ENCODE measurements at regions not wholly inside any gene's neighbourhood (a gene's known extent, or its start where the extent isn't known, plus 50 kb on each side); places are given as distances from the start of the nearest gene placed in this dataset.
"Not testable (repeated sequence)": the region's sequence is repeated elsewhere in the genome, so short reads cannot be mapped to it uniquely, and the experiment has no call there.

DNA sequence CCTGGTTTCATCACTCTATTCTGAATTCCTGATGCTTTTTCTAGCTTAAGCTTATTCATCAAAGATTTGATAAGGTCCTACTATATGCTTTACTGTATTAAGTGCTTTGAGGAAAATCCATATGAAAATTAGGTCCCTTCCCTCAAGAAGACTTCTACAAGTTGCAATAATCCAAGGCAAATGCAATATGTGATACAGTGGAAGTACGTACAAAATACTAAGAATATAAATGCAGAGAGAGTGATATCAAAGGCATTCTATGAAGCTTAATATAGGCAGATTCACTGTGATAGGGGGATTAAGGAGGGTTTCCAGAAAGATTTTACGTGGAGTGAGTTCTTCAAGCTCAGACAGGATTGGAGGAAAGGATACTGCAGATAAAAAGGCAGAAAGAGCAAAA, 142.1 kb downstream of the C6orf118 start:
- no peak for DNase-seq

GRCh38 chr6:165163519-165163918, 145.9 kb downstream of the C6orf118 start:
- no peak for DNase-seq

GRCh38 chr6:165159460-165159859, 149.9 kb downstream of the C6orf118 start:
- no peak for DNase-seq

- DNase-seq: no peak
These were observed 162.9 kb downstream of the C6orf118 start for GRCh38 chr6:165146456-165146855.

DNA sequence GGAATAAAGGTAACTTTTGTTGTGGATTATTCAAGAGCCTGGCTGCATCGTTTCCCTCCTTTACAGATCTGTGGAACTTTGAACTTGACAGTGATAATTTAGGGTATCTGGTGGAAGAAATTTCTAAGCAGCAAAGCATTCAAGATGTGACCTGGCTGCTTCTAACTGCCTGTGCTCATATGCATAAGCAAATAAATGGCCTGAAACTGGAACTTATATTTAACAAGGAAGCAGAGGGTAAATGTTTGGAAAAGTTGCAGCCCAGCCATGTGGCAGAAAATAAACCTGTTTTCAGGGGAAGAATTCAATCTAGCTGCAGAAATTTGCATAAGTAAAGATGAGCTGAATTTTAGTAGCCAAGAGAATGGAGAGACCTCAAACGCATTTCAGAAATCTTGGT, 173.5 kb downstream of the C6orf118 start:
- DNase-seq: no peak

DNA sequence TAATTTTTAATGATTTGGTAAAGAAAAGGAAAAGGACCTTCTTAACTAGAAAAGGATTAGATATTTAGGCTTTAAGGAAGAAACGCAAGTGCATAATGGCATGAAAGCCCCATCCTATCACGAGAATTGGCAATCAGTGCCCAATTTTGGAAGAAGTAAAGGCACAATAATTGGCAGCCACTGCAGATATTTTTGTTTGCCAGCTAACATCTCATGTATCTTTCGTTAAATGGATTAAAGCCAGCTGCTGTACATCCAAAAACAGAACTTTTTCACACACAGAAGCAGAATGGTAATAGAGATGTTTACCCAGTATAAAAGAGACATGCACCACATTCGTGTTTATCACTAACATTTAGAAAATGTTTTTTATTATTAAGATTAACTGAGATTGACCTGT, 180.3 kb downstream of the C6orf118 start:
- no peak for DNase-seq

DNA sequence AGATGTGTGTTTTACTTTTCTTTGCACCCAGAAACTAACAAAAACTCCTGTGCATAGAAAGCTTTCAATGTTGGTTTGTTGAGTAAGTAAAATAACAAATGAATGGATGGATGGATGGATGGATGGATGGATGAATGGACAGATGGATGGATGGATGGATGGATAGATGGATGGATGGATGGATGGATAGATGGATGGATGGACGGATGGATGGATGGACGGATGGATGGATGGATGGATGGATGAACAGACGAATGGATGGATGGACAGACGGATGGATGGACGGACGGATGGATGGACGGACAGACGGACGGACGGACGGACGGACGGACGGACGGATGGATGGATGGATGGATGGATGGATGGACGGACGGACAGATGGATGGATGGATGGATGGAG, 181.7 kb downstream of the C6orf118 start:
- not testable (repeated sequence) for DNase-seq

- DNase-seq: not testable (repeated sequence)
These were observed 184.7 kb downstream of the C6orf118 start for GRCh38 chr6:165124681-165125080.

DNA sequence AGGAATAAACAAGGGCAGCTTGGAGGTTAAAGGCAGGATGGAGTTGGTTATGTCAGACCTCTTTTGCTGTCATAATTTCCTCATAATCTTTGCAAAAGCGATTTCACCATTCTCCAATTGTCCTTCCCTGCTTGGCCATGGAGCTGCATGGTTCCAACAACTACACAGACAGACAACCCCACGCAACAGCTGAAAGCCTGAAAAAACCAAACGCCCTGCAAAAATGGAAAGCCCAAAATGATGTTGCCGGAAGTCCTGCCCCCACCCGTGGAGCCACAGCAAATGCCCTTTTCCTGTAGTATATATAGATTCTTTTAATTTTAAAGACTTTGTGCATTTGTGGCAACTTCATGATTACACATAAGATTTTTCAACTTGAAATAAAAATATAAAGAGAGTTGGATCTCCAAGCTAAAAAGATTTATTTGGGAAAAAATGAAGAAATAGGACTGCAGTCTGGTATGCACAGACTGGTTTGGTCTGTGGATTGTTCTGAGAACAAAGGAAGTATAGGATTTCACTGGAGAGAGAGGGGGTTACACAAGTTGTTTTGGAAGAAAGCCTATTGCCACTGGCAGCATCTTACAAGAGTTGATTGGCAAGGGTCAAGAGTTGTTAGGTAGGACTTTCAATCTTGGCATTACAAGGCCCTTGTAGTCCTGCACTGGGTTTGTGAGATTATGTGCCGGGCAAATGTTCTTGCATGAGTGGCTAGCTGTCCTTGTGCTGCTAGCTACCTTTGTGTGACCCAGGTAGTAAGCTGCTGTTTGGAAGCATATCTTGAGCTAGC, 190.0 kb downstream of the C6orf118 start:
- no peak for DNase-seq

GRCh38 chr6:165118736-165119135, 190.7 kb downstream of the C6orf118 start:
- DNase-seq: no peak

- no peak for DNase-seq
These were observed 191.6 kb downstream of the C6orf118 start for GRCh38 chr6:165117806-165118205.

- DNase-seq: no peak
These were observed 192.3 kb downstream of the C6orf118 start for GRCh38 chr6:165117121-165117520.

- no peak for DNase-seq
These were observed 198.5 kb downstream of the C6orf118 start for GRCh38 chr6:165110860-165111259.

GRCh38 chr6:165109011-165109410, 200.4 kb downstream of the C6orf118 start:
- DNase-seq: no peak

- no peak for DNase-seq
These were observed 203.1 kb downstream of the C6orf118 start for GRCh38 chr6:165106261-165106660.

DNA sequence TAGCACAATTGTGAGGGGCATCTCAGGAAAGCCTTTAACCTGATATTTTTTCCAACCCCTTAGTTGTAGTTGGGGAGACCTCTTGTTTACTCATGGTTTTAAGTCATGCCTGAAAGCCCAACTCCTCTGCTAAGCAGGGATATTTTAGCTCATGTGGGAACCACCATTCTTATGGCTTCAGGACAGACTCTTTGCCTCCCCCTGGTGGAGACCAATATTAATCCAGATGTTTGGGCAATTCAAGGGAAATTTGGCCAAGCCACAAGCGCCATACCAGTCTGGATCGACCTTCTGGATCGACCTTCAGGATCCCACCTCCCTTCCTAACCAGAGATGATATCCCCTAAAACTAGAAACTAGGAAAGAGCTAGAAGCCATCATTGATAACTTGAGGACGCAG, 211.2 kb downstream of the C6orf118 start:
- no peak for DNase-seq

DNA sequence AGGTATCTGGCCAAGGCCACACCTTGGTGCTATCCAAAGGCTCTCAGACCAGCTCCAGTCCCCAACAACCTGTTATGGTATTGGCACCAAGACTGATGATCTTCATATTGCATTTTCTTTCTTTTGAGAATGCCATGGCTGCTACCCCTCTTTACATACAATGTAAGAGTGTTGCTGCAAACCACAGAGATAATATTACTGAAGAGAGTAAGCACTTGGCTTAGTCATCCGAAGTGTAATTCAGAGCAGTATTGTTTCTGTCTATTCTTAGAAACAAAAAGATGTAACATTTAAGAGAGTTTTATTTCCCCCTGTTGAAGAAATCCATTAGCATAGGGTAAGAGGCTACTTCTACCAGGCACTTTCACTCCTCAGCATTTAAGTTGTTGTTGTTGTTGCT, 212.5 kb downstream of the C6orf118 start:
- DNase-seq: no peak

- DNase-seq: no peak
These were observed 213.2 kb downstream of the C6orf118 start for GRCh38 chr6:165096209-165096608.

DNA sequence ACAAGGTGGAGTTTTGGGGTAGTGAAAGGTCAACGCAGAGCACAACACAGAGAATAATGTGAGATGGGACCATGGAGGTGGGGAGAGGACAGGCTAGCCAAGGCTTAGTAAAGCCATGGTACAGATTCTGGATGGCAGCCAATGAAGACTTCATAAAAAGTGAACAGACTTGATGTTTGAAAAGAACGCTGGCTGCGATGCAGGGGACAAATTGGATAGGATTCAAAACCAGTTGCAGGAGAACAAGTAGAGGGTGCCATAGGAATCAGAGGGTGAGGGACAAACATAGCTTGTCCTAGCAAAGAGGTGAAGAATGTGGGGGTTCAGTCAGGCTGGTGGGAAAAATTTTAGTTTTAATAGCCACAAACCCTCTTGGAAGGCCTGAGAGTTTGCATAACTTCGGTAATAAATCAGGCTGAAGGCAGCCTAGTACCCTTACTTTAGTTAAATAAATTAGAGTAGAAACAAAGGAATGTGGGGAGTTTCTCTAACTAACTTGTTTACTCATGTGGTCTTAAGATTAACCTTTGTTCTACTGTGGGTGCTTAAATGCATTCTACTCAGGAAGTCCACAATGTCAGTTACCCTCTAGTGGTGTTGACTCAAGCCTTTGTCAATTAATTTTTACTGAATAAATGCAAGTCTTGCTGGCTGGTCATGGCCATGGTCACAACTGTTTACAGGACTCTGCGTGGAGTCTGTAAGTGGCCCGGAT, 216.4 kb downstream of the C6orf118 start:
- no peak for DNase-seq

DNA sequence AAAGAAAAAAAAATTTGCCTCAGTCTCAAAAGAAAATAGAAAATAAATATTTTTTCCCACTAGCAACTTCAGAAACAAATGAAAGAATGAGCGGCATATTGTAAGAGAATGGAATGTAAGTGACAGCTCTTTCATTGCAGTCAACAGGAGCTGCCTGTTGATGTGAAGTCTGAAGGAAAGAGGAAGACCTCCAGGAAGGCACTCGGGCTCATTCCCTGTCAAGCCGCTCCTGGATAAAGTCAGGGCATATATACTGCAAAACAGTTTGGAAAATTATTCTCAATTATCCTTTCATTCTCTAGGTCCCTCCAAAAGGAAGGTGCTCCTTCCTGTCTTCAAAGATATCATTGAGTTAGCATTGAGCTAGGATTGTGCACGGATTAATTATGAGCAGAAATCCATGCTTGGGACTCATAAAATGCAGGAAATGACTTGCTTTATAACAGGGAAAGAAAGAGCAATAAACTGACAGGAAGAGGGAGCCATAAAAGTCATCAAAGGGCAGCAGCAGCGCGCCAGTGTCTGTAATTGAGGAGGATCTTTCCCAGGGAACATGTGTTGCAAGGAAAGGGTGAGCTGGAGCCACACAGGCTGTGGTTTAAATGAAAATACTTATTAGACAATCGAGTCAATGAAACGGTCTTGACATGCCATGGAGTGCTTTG, 218.2 kb downstream of the C6orf118 start:
- DNase-seq: no peak

DNA sequence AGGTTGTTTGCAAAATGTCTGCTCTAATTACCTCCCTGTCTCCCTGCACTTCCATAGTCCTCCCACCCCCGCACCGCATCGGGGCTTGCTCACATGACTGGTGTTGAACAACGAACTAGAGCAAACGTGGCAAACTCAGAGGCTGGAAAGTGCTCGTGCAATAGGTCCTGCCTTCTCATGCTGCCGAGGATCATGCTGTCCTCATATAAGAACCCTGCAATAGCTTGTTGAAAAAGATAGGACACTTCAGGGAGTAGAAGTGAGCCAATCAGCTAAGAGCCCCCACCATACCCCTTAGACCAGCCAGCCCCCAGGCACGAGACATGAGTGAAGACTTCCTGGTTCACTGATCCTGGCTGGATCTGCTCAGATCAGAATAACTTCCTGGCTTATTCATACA, 219.2 kb downstream of the C6orf118 start:
- DNase-seq: no peak

GRCh38 chr6:165086814-165087213, 222.6 kb downstream of the C6orf118 start:
- no peak for DNase-seq

- no peak for DNase-seq
These were observed 226.8 kb downstream of the C6orf118 start for GRCh38 chr6:165082636-165083035.

DNA sequence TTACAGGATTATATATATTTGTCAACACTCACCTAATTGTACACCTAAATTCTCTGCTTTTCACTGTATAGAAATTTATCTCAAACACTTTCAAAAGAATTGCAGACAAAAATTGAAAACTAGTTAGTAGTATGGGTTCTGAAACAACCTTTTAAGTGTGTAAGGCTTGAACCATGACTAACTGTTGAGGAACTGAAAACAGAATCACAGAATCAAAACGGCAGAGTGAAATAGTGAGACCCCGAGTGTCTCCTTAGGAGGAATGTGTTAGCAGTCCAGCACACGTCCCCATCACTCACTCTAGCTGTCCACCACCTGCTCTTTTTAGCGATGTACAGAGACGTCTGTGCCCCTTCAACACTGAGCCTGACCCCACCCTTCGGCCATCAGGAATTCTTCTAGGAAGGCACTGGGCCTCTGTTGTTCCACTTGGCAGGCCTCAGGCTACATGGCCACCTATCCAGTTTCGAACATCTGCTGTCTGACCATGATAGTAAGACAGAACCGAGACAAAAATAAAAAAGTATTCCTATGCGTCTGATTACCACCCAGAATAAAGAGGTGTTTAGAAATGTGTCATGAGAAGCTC, 227.4 kb downstream of the C6orf118 start:
- no peak for DNase-seq
